GM12878 (cell line): ENCODE measurements at regions not wholly inside any gene's neighbourhood (a gene's known extent, or its start where the extent isn't known, plus 50 kb on each side); places are given as distances from the start of the nearest gene placed in this dataset.

Experiments used
- ASH2L ChIP-seq: fragments of 300-600, 200-600 bp; sonication (generic); IDR thresholded peaks from 2 replicates; pipeline ENCODE4 v1.6.1; 2017; ENCODE audit warnings: low read depth, mild to moderate bottlenecking, borderline replicate concordance
- BACH1 ChIP-seq: fragments of 450-650 bp; IDR thresholded peaks from 2 replicates; pipeline ENCODE4 v1.6.1; 2017; ENCODE audit warnings: mild to moderate bottlenecking, borderline replicate concordance
- BCL11A ChIP-seq: IDR thresholded peaks from 2 replicates; pipeline ENCODE4 v1.6.1; 2011; ENCODE audit warnings: low read depth, low read length
- CREM ChIP-seq: IDR thresholded peaks from 2 replicates; pipeline ENCODE4 v1.6.1; 2014; ENCODE audit warnings: antibody characterized with exemption, low read depth
- LARP7 ChIP-seq: fragments of 450-650 bp; IDR thresholded peaks from 2 replicates; pipeline ENCODE4 v1.6.1; 2017; ENCODE audit warnings: mild to moderate bottlenecking
- MEF2B ChIP-seq: fragments of 450-650 bp; IDR thresholded peaks from 2 replicates; pipeline ENCODE4 v1.6.1; 2018; ENCODE audit warnings: mild to moderate bottlenecking, moderate library complexity; ENCODE audit not compliant: partially characterized antibody, poor library complexity, severe bottlenecking
- NKRF ChIP-seq: fragments of 450-650 bp; conservative IDR thresholded peaks from 2 replicates; pipeline ENCODE4 v1.6.1; 2017; ENCODE audit warnings: mild to moderate bottlenecking, moderate library complexity
- PKNOX1 ChIP-seq: fragments of 450-650 bp; IDR thresholded peaks from 2 replicates; pipeline ENCODE4 v1.6.1; 2016; ENCODE audit warnings: mild to moderate bottlenecking
- SMAD5 ChIP-seq: IDR thresholded peaks from 2 replicates; pipeline ENCODE4 v1.6.1; 2016; ENCODE audit warnings: antibody characterized with exemption, low read depth
- SP1 ChIP-seq: IDR thresholded peaks from one replicate; pipeline ENCODE4 v1.6.1; 2011; ENCODE audit warnings: low read depth, low read length
- TARDBP ChIP-seq: IDR thresholded peaks from 2 replicates; pipeline ENCODE4 v1.6.1; 2016; ENCODE audit warnings: borderline replicate concordance
- YY1 ChIP-seq: IDR thresholded peaks from 2 replicates; pipeline ENCODE4 v1.6.1; 2011; ENCODE audit warnings: low read depth, mild to moderate bottlenecking, low read length
- TF ChIP-seq, protein P1 (sequence below): fragments of 450-650 bp; formaldehyde crosslinking; IDR thresholded peaks from 2 replicates; pipeline ENCODE4 v1.4.0; 2020; ENCODE audit warnings: mild to moderate bottlenecking, moderate library complexity
- TF ChIP-seq, protein P2 (sequence below): fragments of 450-650 bp; IDR thresholded peaks from 2 replicates; pipeline ENCODE4 v1.6.1; 2017; ENCODE audit warnings: mild to moderate bottlenecking, low read depth, inconsistent platforms; ENCODE audit not compliant: poor library complexity, severe bottlenecking
- TF ChIP-seq, protein P3 (sequence below): IDR thresholded peaks from 2 replicates; pipeline ENCODE4 v1.6.1; 2012; ENCODE audit warnings: mild to moderate bottlenecking, low read depth, low read length

DNA sequence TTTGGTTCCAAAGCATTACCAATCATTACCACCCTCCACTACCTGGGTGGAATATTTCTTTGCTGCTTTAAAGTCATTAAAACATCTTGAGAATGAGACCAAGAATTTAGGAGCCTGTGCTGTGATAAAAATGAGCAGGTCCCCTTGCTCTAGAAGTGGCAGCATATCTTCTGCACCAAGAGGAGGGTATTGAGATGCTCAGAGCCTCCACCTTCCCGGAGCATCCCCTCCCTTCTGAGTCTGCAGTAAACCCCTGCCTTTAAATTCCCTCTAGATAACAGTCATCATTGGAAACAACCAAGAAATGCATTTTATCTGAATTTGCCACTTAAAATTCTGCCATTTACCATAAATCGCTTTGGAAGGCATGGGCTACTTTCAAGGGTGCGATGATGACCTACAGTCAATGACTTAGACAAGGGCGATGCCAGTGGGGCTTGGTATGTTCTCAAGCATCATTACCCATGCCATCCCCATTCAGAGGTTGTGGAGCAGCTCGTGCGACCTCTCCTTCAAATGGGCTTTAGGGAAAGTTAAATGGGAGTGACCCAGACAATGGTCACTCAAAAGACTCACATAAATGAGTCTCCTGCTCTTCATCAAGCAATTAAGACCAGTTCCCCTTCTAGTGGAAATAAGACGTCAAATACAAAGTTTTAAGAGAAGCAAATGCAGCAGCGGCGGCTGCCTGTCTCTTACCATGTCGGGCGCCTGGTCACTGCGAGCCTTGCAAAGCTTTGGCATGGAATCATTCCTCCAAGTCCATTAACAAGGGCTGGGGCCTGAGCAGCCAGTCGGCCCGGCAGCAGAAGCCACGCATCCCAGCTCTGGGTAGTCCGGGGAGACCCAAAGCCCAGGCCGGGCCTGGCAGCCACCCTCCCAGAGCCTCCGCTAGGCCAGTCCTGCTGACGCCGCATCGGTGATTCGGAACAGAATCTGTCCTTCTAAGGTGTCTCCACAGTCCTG is 334.5 kb downstream of the TMEM121 start (continued):
- TF ChIP-seq, protein P1, sequence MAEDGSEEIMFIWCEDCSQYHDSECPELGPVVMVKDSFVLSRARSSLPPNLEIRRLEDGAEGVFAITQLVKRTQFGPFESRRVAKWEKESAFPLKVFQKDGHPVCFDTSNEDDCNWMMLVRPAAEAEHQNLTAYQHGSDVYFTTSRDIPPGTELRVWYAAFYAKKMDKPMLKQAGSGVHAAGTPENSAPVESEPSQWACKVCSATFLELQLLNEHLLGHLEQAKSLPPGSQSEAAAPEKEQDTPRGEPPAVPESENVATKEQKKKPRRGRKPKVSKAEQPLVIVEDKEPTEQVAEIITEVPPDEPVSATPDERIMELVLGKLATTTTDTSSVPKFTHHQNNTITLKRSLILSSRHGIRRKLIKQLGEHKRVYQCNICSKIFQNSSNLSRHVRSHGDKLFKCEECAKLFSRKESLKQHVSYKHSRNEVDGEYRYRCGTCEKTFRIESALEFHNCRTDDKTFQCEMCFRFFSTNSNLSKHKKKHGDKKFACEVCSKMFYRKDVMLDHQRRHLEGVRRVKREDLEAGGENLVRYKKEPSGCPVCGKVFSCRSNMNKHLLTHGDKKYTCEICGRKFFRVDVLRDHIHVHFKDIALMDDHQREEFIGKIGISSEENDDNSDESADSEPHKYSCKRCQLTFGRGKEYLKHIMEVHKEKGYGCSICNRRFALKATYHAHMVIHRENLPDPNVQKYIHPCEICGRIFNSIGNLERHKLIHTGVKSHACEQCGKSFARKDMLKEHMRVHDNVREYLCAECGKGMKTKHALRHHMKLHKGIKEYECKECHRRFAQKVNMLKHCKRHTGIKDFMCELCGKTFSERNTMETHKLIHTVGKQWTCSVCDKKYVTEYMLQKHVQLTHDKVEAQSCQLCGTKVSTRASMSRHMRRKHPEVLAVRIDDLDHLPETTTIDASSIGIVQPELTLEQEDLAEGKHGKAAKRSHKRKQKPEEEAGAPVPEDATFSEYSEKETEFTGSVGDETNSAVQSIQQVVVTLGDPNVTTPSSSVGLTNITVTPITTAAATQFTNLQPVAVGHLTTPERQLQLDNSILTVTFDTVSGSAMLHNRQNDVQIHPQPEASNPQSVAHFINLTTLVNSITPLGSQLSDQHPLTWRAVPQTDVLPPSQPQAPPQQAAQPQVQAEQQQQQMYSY: 0 out of 2 replicates have a peak, but pooled peaks have one; percentile 45
- TF ChIP-seq, protein P2, sequence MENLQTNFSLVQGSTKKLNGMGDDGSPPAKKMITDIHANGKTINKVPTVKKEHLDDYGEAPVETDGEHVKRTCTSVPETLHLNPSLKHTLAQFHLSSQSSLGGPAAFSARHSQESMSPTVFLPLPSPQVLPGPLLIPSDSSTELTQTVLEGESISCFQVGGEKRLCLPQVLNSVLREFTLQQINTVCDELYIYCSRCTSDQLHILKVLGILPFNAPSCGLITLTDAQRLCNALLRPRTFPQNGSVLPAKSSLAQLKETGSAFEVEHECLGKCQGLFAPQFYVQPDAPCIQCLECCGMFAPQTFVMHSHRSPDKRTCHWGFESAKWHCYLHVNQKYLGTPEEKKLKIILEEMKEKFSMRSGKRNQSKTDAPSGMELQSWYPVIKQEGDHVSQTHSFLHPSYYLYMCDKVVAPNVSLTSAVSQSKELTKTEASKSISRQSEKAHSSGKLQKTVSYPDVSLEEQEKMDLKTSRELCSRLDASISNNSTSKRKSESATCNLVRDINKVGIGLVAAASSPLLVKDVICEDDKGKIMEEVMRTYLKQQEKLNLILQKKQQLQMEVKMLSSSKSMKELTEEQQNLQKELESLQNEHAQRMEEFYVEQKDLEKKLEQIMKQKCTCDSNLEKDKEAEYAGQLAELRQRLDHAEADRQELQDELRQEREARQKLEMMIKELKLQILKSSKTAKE: peak; percentile 49
- TF ChIP-seq LARP7: peak; percentile 17; the same call in 1 of the 2 replicates
- TF ChIP-seq SMAD5: peak; percentile 82
- TF ChIP-seq ASH2L: no peak
- TF ChIP-seq, protein P3, sequence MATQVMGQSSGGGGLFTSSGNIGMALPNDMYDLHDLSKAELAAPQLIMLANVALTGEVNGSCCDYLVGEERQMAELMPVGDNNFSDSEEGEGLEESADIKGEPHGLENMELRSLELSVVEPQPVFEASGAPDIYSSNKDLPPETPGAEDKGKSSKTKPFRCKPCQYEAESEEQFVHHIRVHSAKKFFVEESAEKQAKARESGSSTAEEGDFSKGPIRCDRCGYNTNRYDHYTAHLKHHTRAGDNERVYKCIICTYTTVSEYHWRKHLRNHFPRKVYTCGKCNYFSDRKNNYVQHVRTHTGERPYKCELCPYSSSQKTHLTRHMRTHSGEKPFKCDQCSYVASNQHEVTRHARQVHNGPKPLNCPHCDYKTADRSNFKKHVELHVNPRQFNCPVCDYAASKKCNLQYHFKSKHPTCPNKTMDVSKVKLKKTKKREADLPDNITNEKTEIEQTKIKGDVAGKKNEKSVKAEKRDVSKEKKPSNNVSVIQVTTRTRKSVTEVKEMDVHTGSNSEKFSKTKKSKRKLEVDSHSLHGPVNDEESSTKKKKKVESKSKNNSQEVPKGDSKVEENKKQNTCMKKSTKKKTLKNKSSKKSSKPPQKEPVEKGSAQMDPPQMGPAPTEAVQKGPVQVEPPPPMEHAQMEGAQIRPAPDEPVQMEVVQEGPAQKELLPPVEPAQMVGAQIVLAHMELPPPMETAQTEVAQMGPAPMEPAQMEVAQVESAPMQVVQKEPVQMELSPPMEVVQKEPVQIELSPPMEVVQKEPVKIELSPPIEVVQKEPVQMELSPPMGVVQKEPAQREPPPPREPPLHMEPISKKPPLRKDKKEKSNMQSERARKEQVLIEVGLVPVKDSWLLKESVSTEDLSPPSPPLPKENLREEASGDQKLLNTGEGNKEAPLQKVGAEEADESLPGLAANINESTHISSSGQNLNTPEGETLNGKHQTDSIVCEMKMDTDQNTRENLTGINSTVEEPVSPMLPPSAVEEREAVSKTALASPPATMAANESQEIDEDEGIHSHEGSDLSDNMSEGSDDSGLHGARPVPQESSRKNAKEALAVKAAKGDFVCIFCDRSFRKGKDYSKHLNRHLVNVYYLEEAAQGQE: no peak
- no peak for TF ChIP-seq PKNOX1
- TF ChIP-seq TARDBP: no peak
- TF ChIP-seq MEF2B: no peak
- TF ChIP-seq SP1: no peak
- 0 out of 2 replicates have a peak, but pooled peaks have one; percentile 20 for TF ChIP-seq NKRF
- 0 out of 2 replicates have a peak, but pooled peaks have one; percentile 15 for TF ChIP-seq CREM
- TF ChIP-seq BCL11A: no peak
- 0 out of 2 replicates have a peak, but pooled peaks have one; percentile 28 for TF ChIP-seq BACH1
- TF ChIP-seq YY1: 0 out of 2 replicates have a peak, but pooled peaks have one; percentile 10
